ENCODE measurements at regions not wholly inside any gene's neighbourhood (a gene's known extent, or its start where the extent isn't known, plus 50 kb on each side); places are given as distances from the start of the nearest gene placed in this dataset.

DNA sequence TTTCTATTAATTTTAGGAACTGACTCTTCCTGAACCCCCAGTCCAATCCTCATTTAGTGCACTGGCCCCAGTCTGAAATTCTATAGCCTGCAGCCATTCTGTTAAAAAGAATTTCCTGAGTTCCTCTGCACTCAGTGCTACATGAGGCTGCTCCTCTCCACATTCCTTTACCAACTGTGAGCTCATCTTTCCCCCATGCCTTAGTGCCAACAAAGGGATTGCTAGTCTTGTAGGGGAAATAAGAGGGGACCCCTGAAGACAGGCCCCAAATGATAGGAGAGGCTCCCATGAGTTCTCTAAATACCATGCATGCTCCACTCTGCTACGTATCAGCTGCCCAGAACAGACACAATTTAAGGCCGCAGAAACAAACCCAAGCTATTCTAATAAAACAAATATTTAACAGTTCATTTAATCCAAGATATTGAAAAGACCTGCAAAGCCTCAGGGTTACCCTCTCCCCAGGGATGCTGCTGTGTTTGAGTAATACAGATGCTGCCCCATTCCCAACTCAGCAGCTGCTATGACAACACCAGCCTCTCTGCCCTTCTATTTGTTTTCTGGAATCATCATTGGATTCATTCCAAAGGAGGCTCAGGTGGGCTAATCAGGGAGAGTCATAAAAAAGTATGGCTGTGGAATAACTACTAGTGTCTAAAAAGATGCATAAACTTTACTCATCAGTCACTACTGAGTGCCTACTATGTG, 228.5 kb downstream of the TOX3 start:
- TF ChIP-seq POLR2AphosphoS5 (IDR thresholded peaks at IDR 0.05) = no peak
- TF ChIP-seq, protein P1, sequence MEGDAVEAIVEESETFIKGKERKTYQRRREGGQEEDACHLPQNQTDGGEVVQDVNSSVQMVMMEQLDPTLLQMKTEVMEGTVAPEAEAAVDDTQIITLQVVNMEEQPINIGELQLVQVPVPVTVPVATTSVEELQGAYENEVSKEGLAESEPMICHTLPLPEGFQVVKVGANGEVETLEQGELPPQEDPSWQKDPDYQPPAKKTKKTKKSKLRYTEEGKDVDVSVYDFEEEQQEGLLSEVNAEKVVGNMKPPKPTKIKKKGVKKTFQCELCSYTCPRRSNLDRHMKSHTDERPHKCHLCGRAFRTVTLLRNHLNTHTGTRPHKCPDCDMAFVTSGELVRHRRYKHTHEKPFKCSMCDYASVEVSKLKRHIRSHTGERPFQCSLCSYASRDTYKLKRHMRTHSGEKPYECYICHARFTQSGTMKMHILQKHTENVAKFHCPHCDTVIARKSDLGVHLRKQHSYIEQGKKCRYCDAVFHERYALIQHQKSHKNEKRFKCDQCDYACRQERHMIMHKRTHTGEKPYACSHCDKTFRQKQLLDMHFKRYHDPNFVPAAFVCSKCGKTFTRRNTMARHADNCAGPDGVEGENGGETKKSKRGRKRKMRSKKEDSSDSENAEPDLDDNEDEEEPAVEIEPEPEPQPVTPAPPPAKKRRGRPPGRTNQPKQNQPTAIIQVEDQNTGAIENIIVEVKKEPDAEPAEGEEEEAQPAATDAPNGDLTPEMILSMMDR (IDR thresholded peaks at IDR 0.05) = no peak
